PFSK-1 (cell line): ENCODE measurements at regions not wholly inside any gene's neighbourhood (a gene's known extent, or its start where the extent isn't known, plus 50 kb on each side); places are given as distances from the start of the nearest gene placed in this dataset.

ENCODE experiments used
- FOXP2 ChIP-seq: optimal IDR thresholded peaks from 2 replicates; pipeline ENCODE3; 2011; ENCODE audit warnings: borderline replicate concordance, control low read depth, inconsistent platforms; ENCODE audit not compliant: insufficient read depth; ENCODE audit errors: extremely low read length, extremely low read depth
- POLR2AphosphoS5 ChIP-seq: IDR thresholded peaks from 2 replicates; pipeline ENCODE4 v1.6.1; 2012; ENCODE audit warnings: low read depth, mild to moderate bottlenecking, control low read depth, low read length, moderate library complexity
- SIN3A ChIP-seq: IDR thresholded peaks from 2 replicates; pipeline ENCODE4 v1.6.1; 2012; ENCODE audit warnings: mild to moderate bottlenecking, low read length, moderate library complexity, borderline replicate concordance; ENCODE audit not compliant: insufficient read depth
- TAF1 ChIP-seq: IDR thresholded peaks from 2 replicates; pipeline ENCODE4 v1.6.1; 2012; ENCODE audit warnings: low read length, control low read depth, borderline replicate concordance; ENCODE audit not compliant: insufficient read depth
- TF ChIP-seq, protein P1 (sequence below), 2 experiments: IDR thresholded peaks; 2 replicates each; pipeline versions ENCODE4 v1.6.1 to v1.8.0; 2011 to 2012; ENCODE audit warnings: low read depth in 2 of 2, low read length in 2 of 2, control low read depth in 1 of 2, inconsistent platforms in 1 of 2, mild to moderate bottlenecking in 1 of 2, moderate library complexity in 1 of 2; ENCODE audit not compliant: insufficient read depth in 1 of 2

DNA sequence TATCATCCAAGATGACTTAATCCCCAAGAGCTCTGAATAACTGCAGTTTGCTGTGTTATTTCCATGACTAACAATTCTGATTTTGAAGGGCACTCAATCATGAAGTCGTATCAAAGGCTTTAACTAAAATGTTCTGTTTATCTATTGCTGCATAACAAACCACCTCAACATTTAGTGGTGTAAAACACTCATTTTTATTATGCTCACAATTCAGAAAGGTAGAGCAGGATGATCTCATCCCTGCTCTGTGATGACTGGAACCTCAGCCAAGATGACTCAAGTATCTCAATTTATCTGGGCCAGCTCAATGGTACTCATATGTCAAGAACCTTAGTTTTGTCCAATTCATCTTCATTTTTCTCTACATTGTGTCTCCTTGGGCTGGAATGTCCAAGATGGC, 451.1 kb downstream of the PPARGC1A start:
- TF ChIP-seq, protein P1, sequence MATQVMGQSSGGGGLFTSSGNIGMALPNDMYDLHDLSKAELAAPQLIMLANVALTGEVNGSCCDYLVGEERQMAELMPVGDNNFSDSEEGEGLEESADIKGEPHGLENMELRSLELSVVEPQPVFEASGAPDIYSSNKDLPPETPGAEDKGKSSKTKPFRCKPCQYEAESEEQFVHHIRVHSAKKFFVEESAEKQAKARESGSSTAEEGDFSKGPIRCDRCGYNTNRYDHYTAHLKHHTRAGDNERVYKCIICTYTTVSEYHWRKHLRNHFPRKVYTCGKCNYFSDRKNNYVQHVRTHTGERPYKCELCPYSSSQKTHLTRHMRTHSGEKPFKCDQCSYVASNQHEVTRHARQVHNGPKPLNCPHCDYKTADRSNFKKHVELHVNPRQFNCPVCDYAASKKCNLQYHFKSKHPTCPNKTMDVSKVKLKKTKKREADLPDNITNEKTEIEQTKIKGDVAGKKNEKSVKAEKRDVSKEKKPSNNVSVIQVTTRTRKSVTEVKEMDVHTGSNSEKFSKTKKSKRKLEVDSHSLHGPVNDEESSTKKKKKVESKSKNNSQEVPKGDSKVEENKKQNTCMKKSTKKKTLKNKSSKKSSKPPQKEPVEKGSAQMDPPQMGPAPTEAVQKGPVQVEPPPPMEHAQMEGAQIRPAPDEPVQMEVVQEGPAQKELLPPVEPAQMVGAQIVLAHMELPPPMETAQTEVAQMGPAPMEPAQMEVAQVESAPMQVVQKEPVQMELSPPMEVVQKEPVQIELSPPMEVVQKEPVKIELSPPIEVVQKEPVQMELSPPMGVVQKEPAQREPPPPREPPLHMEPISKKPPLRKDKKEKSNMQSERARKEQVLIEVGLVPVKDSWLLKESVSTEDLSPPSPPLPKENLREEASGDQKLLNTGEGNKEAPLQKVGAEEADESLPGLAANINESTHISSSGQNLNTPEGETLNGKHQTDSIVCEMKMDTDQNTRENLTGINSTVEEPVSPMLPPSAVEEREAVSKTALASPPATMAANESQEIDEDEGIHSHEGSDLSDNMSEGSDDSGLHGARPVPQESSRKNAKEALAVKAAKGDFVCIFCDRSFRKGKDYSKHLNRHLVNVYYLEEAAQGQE (IDR thresholded peaks at IDR 0.05; ENCODE audit: insufficient read depth in 1 of 2, low read depth in 2 of 2, low read length in 2 of 2): no peak
- TF ChIP-seq TAF1 (no peak), POLR2AphosphoS5 (no peak), SIN3A (no peak), FOXP2 (no peak)

DNA sequence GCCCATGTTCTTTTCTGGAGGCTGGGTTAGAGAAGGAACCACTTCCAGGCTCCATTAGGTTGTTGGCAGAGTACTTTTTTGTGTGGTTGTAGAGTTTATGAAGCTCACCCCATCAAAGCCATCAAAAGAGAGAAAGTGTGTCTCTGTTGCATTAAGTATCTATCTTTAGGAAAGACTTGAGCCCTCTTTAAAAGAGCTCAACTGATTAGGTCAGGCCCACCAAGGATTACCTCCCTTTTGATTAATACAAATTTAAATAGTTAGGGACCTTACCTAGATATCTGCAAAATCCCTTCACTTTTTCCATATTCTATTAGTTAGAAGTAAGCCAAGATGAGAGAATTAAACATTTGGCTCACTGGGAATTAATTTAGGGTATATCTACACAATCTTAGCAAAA, 460.4 kb downstream of the PPARGC1A start:
- TF ChIP-seq POLR2AphosphoS5: no peak
- TF ChIP-seq TAF1: no peak
- TF ChIP-seq, protein P1 (IDR thresholded peaks at IDR 0.05; ENCODE audit: insufficient read depth in 1 of 2, low read depth in 2 of 2, low read length in 2 of 2): no peak
- TF ChIP-seq SIN3A: no peak

DNA sequence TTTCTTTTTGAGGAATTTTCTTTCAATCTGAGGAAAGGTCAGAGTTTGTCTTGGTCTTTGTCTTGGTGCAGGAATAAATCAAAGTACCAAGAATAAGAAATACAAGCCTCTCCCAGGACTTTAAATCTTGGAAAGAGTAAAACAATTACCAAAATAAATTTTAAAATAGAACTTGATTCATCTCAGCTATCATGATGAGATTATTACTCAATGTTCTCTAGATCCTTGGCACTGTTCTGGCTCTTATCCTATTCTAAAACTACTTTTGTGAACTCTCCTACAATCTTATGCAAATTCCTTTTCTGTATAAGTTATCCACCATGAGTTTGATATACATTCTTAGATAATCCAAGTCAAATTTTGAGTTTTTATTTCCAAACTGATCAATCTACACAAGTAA, 464.3 kb downstream of the PPARGC1A start:
- TF ChIP-seq FOXP2 (no peak), SIN3A (no peak), POLR2AphosphoS5 (no peak), TAF1 (no peak)
- TF ChIP-seq, protein P1 (IDR thresholded peaks at IDR 0.05; ENCODE audit: insufficient read depth in 1 of 2, low read depth in 2 of 2, low read length in 2 of 2): no peak

DNA sequence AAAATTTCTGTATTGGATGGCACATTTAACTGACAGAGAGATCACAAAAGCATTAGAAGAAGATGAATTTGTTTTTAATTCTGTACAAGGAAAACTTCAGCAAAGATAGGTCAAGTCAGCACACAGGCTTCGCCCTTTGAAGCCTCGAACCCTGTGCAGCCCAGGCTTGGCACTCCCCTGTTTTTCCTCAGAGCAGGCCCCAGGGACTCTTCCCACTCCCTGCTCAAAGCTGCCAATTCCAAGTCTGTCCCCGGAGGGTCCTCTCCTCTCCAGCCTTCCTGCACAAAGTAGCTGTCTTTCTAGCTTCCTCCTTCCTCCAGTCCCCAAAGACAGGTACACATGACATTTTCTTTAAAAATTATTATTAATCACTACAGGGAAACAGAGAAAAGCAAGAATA, 466.3 kb downstream of the PPARGC1A start:
- TF ChIP-seq, protein P1 (IDR thresholded peaks at IDR 0.05; ENCODE audit: insufficient read depth in 1 of 2, low read depth in 2 of 2, low read length in 2 of 2): no peak
- TF ChIP-seq SIN3A (no peak), FOXP2 (no peak), POLR2AphosphoS5 (no peak), TAF1 (no peak)

- TF ChIP-seq, protein P1 (IDR thresholded peaks at IDR 0.05; ENCODE audit: insufficient read depth in 1 of 2, low read depth in 2 of 2, low read length in 2 of 2): no peak
- TF ChIP-seq SIN3A (no peak), TAF1 (no peak), FOXP2 (no peak)
Measured at GRCh38 chr4:23422878-23423277, 467.0 kb downstream of the PPARGC1A start.
